GM19455 (cell line): ENCODE measurements at regions not wholly inside any gene's neighbourhood (a gene's known extent, or its start where the extent isn't known, plus 50 kb on each side); places are given as distances from the start of the nearest gene placed in this dataset.

Source experiments
- ATAC-seq: cut with Tn5 transposase; IDR thresholded peaks from one replicate; pipeline ENCODE4 v1.9.1; 2021; ENCODE audit not compliant: unreplicated experiment

DNA sequence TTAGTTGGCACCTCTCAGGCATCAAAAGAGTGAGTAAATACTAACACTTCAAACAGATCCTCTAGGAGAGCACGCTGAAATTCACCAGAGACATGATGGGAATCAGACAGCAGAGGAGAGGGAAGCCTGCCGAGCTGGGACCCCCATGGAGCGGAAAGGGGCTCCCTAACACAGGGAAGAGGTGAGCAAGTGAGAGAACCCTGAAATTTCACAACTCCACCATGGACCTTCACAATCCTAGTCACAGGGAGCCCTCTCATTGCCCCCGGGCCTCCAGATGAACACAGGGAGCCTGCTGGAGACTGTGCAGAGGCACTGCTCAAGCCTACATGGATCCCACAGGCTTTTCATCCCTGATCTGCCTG lies 59.2 kb upstream of the ANTXRL start:
- ATAC-seq = no peak

DNA sequence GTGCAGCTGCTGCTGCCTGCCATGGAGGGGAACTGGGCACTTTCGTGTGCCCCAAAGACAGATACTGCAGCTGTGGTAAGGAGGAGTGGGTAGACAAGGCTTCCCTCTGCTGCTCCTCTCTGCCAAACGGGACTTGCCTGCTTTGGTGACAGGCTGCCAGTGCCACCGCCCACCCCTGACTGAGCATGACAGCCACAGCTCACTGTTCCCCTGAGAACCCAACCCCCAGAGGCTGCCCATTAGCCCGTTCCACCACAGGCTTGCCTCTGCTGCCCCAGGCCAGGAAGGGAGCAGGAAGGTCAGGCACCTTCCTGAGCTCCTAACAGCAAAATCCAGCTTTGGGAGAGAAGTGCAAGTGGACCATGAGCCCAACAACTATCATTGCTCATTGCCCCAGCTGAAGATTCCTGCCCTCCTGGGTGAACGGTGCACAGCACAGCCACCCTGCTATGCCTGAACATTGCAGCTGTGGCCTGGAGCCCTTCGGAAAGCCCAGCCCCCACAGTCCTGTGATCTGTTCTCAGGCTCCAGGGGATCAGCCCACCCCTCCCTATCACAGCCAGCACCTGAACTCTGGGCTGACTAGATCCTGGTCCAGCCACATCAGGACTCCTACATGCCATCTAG lies 58.7 kb upstream of the ANTXRL start:
- no peak for ATAC-seq

DNA sequence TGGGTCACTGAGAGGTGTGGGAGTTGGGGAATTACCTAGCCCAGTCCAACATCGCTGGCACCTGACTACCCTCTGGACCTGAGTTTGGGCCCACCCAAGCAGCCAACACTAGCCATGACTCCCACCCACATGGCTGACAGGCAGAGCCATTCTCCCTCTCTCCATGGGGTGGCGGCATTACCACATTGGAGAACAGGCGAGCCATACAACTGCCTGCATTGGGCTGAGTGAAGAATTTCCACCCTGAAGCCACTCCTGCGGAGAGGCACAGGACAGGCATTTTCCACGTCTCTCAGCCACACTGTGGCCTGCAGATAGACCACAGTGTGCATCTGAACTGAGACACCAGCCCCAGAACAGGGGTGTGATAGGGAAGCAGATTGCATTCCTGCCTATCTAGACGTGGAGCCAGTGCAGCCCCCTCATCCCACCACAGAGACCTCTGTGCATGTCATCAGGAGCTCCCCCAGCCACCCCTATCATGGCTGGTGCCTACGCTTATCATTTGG lies 58.2 kb upstream of the ANTXRL start:
- ATAC-seq = peak; percentile 77

- no peak for ATAC-seq
Measured at GRCh38 chr10:46229144-46229563, 57.6 kb upstream of the ANTXRL start.

GRCh38 chr10:46230615-46231014 lies 56.2 kb upstream of the ANTXRL start:
- ATAC-seq = no peak

DNA sequence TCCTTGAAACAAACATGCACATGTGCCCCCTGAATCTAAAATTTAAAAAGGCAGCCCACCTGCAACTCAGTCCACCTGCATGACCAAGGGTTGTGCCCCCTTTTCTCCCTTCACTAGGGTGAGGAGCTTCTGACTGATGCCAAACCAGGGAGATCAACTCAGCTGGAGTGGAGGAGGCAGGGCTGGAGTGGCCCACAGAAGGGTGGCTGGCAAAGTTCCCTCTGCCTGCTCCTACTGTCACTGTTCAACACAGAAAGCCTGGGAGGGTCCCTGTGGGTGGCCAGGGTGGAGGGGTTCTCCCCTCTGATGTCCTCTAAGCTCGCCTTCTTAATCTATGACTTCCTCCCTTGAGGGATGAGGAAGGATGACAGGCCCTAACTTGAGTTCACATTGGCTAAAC lies 55.7 kb upstream of the ANTXRL start:
- no peak for ATAC-seq

DNA sequence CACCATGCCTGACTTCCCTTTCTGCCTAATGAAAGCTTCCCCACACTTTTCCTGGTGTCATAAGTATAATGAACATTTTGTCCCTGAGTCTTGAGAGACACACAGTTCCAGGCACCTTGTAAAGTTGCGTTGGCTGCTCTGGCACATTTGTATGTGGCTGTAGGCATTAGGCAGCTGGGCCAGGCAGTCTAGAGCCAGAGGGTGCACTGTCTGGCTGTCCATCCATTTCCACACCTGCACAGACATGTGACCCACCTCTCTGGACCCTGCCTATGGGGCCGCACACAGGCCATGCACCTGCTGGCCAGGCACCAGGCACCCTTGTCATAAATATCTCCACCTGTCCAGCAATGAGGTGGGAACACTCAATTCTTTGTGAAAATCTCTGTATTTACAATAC lies 54.7 kb upstream of the ANTXRL start:
- no peak for ATAC-seq

GRCh38 chr10:46232666-46233065 lies 54.1 kb upstream of the ANTXRL start:
- ATAC-seq = no peak

GRCh38 chr10:46233181-46233580 lies 53.6 kb upstream of the ANTXRL start:
- no peak for ATAC-seq

- no peak for ATAC-seq
Measured at GRCh38 chr10:46234026-46234425, 52.8 kb upstream of the ANTXRL start.

DNA sequence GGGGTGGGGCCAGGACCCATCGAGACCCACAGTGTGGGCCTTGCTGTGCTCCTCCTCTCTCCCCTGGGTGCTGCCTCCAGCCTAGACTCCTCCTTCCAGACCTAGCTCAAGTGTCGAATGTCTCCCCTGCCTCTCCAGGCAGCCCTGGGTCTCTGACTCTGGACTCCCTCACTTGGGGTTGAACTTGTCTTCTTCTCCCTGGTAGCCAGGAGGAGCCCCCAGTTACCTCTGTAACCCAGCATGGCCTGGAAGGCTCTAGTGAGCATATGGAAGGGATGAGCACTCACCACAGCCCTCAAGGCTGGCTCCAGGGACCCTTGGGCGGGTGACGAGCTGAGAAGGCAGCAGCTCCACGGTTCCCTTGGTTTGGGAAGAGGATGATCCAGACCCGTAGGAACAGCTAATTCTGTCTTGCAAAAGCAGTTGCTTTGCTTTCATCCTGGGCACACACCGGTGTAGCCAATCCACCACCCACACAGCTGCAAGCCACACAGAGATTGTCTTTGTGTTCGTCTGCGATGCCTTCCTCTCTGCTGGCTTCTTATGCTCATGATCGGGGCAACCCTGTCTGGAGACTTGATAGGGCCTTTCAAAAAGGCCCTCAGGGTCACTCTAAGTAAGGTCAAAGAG lies 52.3 kb upstream of the ANTXRL start:
- no peak for ATAC-seq

DNA sequence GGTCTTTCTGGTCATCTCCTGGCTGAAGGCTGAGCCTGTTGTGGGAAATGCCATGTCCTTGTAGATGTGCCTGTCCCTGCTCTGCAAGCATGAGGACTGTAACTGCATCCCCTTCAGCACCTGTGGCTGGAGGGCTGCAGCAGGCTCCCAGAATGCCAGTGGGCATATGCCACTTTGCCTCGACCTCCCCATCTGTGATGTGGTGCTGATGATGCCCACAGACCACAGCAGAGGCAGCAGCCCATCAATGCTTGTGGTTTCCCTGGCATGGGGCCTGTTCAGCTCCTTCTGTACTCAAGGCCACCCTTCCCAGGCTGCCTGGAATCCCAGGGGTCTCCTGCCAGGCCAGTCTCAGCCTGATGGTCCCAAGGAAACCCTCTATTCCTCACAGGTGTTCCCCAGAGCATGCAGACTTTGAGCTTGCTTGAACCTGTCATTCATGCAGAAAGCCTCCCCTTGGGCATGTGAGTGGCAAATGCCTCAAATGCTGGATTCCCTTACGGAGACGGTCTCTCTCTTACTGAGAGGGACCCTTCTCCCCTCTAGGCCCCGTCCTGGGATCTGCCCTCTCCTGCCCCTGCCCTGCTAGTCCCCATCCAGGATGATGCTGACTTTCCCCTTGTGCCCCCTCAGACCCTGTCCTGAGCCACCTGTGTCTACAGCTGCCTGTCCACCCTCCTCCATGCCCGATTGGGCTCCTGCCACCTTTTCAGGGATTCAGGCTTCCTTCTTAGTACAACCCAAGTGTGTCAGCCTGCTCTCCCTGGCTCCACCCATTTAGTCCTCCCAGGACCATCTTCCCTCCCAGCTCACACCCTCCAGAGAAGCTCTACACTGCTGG lies 50.9 kb upstream of the ANTXRL start:
- no peak for ATAC-seq

DNA sequence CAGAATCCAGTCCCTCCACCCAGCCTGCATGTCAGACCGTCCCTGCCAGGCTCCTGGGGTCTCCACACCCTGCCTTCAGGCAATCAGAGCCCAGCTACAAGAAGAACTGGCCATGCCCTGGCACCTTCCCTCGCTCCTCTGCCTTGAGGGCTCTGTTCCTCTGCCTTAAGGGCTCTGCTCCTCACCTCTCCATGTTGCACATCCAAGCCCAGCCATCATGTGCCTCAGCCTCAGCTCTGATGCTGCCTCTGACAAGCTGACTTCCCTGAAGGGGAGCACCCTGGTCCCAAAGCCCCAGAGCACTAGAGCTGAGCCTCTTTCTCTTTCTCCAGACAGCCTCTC lies 50.3 kb upstream of the ANTXRL start:
- no peak for ATAC-seq

GRCh38 chr10:46236941-46237681 lies 49.7 kb upstream of the ANTXRL start:
- no peak for ATAC-seq
